Urinary bladder (tissue), 3 donors: ENCODE measurements at regions not wholly inside any gene's neighbourhood (a gene's known extent, or its start where the extent isn't known, plus 50 kb on each side); places are given as distances from the start of the nearest gene placed in this dataset.

ENCODE experiments used
- DNase-seq: peaks from one replicate; pipeline ENCODE4 v3.0.0-alpha.2; 2015; ENCODE audit errors: extremely low spot score
- H3K27ac ChIP-seq: one replicate; pipeline ENCODE4 v1.5.1; 2013; ENCODE audit warnings: low read depth, mild to moderate bottlenecking, moderate library complexity
- H3K36me3 ChIP-seq: one replicate; pipeline ENCODE4 v1.6.1; 2013; ENCODE audit warnings: mild to moderate bottlenecking, moderate library complexity; ENCODE audit not compliant: insufficient read depth
- H3K4me1 ChIP-seq: one replicate; pipeline ENCODE4 v1.6.1; 2013; ENCODE audit warnings: mild to moderate bottlenecking, moderate library complexity; ENCODE audit not compliant: insufficient read depth
- H3K4me3 ChIP-seq: one replicate; pipeline ENCODE4 v1.5.1; 2013; ENCODE audit warnings: low read depth, low read length
- WGBS: extraction: QIAGEN DNeasy Blood & Tissue Kit; methylation state at CpG from one replicate; pipeline ENCODE4 v1.1.7; 2013; 5-methylcytosine and 5-hydroxymethylcytosine counted together
- donor health status: healthy with polysubstance abuse.
- donor health status: healthy.

DNA sequence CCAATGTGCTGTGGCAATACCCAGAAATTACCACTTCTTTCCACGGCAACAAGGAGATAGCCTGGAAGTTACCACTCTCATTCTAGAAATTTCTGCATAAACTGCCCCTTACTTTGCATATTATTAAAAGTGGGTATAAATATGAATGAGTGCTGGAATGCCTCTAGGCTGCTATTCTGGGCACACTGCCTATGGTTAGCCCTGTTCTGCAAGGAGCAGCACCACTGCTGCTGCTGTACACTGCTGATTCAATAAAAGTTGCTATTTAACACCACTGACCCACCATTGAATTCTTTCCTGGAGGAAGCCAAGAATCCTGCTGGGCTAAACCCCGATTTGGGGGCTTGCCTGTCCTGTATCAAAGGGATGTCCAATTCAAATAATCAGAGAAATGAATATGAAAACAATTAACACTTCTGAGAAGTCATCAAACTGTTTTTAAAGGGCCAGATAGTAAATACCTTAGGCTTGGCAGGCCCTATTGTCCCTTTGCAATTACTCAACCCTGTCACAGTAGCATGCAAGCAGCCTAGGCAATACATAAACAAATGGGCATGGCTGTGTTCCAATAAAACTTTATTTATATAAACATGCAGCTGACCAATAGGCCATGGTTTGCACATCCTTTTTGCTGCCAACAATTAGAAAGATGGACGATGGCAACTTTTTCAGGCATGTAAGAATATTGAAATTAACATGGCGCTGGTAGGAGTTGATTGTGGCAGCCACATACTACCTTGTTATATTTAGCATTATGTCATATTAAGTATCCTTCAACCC is 369.4 kb upstream of the B3GALT2 start:
- H3K27ac ChIP-seq, result no peak overlapping the region
- no peak overlapping the region for H3K4me3 ChIP-seq
- DNase-seq, result no peak
- no peaks in the 10 kb centered on the region for H3K4me1 ChIP-seq
- 83% methylated on average over 4 of the region's 4 CpGs for WGBS
- no peaks in the 10 kb centered on the region for H3K36me3 ChIP-seq

DNA sequence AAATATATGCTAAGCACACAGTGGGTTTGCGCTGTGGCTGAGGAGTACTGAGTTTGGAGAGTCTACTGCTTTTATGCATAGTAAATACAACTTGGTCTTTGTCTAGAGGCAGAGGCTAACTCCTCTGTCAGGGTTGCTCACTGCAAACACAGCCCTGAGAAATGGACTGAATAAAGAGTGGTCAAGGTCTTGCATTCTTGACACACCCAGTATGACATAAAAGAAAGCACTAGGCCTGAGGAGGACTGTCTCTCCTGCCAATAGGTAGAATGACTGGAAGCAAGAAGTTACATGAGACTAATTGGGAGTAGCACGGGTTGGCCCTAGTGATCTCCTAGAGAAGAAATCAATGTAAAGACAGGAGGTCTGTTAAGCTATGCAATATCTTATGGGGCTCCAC is 367.2 kb upstream of the B3GALT2 start:
- Histone ChIP-seq H3K36me3 (no peaks in the 10 kb centered on the region), H3K27ac (no peak overlapping the region), H3K4me1 (no peaks in the 10 kb centered on the region), H3K4me3 (no peak overlapping the region)
- 93% methylated on average over 2 of the region's 2 CpGs for WGBS
- DNase-seq, result no peak

DNA sequence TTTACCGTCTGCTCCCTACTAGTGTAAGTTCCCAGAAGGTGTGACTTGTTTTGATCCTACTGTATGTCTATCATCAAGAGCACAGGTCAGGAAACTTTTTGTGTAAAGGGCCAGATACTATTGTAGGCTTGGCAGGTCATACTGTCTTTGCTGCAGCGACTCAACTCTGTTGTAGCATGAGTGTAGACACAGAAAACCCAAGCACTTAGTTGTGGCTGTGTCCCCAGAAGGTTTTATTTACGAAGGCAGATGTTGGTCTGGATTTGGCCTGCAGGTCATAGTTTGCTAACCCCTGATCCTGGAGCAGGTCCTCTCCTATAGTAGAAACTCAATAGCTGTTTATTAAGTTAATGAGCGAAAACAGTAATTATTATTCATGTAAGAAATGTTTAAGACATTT is 365.9 kb upstream of the B3GALT2 start:
- no peak overlapping the region for H3K27ac ChIP-seq
- no peak overlapping the region for H3K4me3 ChIP-seq
- no peaks in the 10 kb centered on the region for H3K4me1 ChIP-seq
- no peak for DNase-seq
- 96% methylated on average over 4 of the region's 4 CpGs for WGBS
- H3K36me3 ChIP-seq, result no peaks in the 10 kb centered on the region

DNA sequence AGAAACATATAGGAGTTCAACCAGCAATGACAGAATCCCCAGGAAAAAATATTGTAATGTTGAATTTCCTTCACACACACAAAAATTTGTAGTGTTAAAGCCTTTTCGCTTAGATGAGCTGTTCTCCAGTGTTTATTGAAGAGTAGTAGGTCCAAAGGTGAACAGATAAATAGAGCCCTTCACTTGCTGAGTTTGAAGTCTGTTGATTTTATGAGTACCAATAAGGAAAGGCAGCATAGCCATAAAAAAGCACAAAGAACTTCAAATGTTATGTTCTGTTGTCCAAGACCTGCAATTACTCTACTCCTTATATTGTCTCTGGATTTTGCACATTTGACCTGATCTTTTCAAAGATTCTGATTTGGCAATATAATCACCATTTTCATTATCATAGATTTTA is 362.7 kb upstream of the B3GALT2 start:
- H3K36me3 ChIP-seq, result no peaks in the 10 kb centered on the region
- WGBS, result 76% methylated on average over 1 of the region's 1 CpG
- no peak overlapping the region for H3K27ac ChIP-seq
- H3K4me1 ChIP-seq, result no peaks in the 10 kb centered on the region
- no peak for DNase-seq
- no peak overlapping the region for H3K4me3 ChIP-seq

DNA sequence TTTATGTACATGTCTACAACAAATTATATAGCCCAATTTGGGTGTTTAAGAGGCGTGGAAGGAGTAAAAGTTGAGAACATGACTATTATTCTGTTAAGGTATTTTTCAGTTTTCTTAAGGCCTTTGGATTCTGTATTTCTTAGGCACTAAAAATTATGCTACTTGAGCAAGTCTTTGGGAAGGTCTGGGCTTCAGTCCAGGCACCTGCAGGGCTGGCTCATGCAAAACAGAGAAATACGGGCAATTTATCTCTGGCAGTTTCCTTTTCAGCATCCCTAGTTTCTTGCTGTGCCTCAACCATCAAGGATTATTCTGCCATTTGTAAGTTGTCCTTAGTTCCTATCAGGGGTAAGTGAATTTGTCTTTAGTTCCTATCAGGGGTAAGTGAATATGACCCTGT is 358.8 kb upstream of the B3GALT2 start:
- no peak overlapping the region for H3K4me3 ChIP-seq
- H3K27ac ChIP-seq, result no peak overlapping the region
- no peak for DNase-seq
- 67% methylated on average over 2 of the region's 2 CpGs for WGBS
- H3K36me3 ChIP-seq, result no peaks in the 10 kb centered on the region
- H3K4me1 ChIP-seq, result no peaks in the 10 kb centered on the region

DNA sequence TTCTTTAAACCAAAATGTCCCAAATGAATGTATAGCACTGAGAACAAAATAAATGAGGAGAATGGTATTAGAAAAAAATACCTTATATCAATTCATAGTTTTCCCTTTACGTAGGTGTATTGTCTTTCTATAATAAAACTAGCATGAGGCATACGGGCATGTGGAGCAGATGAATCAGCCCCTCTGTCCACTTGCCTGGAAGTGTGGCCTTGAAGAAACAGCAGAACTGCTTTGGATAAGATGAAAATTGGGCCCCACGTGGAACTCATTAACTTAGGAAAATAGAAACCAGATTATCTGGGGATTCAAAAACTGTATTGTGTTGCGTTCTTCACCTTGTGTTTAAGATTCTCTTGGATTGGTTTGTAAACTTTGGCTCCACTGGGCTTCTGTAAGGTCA is 356.8 kb upstream of the B3GALT2 start:
- Histone ChIP-seq H3K4me3 (no peak overlapping the region), H3K27ac (no peak overlapping the region), H3K36me3 (no peaks in the 10 kb centered on the region), H3K4me1 (no peaks in the 10 kb centered on the region)
- DNase-seq, result no peak
- 82% methylated on average over 4 of the region's 4 CpGs for WGBS

DNA sequence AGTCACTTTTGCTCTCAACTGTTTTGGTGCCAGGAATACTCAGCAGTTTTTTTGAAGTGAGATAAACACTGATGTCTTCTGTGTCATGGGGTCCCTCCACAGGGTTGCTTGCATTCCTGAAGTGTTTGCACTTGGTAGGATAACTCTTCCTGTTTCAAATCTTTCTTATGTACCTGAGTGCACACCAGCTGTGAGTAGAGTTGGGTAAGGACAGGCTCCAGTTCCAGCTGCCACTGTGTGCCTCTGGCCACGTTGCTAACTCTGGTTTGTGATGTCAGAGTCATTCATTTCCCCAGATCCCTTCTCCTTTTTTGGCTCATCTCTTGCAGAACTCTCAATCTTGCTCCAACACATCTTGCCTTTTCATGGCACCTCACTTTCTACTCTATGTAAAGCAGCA is 356.3 kb upstream of the B3GALT2 start:
- Histone ChIP-seq H3K36me3 (no peaks in the 10 kb centered on the region), H3K4me3 (no peak overlapping the region), H3K4me1 (no peaks in the 10 kb centered on the region), H3K27ac (no peak overlapping the region)
- no peak for DNase-seq
- 25% methylated on average over 1 of the region's 1 CpG for WGBS

DNA sequence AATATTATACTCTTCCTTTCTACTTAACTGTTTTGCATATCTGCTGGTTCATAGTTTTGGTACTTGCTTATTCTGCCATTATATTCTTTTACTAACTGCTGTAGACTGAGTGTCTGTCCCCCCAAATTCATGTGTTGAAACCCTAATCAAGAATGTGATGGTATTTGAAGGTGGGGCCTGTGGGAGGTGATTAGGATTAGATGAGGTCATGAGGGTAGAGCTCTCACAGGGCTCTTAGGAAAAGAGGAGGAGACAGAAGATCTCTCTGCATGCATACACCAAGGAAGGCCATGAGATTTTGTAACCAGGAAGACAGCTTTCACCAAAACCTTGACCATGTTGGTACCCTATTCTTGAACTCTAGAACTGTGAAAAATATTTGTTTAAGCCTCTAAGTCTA is 354.1 kb upstream of the B3GALT2 start:
- H3K4me1 ChIP-seq, result no peaks in the 10 kb centered on the region
- H3K4me3 ChIP-seq, result no peak overlapping the region
- H3K36me3 ChIP-seq, result no peaks in the 10 kb centered on the region
- no peak for DNase-seq
- H3K27ac ChIP-seq, result no peak overlapping the region

DNA sequence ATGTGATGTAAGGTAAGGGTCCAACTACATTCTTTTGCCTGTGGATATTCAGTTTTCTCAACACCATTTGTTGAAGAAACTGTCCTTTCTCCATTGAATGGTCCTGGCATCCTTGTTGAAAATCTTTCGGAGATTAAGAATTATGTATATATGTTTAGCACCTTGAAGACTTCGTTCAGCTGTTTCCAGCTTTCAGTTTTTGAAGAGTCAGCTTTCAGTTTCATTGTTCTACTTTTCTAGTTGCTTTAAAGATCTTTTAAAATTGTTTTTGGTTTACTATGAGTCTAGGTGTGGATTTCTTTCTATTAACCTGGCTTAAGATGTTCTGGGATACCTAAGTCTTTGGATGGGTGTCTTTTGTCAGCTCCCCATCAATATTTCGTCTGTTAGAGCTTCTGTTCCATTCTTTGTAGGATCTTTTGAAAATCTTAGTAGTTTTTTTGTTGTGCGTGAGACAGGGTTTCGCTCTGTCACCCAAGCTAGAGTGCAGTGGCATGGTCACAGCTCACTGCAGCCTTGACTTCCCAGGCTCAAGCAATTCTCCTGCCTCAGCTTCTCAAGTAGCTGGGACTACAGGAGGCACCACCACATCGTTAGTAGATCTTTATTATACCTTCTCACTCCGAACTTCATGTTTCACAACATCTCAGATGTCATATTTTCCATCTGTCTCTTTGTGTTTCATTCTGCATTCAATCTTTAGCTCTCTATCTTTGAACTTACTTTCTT is 353.5 kb upstream of the B3GALT2 start:
- Histone ChIP-seq H3K4me3 (no peak overlapping the region), H3K4me1 (no peaks in the 10 kb centered on the region), H3K36me3 (no peaks in the 10 kb centered on the region), H3K27ac (no peak overlapping the region)
- WGBS, result 87% methylated on average over 7 of the region's 7 CpGs
- no peak for DNase-seq

DNA sequence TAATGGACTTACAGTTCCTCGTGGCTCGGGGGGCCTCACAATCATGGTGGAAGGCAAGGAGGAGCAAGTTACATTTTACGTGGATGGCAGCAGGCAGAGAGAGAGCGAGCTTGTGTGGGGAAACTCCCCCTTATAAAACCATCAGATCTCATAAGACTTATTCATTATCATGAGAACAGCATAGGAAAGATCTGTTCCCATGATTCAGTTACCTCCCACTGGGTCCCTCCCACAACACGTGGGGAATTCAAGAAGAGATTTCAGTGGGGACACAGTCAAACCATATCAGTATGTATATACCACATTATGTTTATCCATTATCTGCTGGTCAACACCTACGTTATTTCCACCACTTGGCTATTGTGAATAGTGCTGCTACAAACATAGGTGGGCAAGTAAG is 352.3 kb upstream of the B3GALT2 start:
- no peak for DNase-seq
- H3K36me3 ChIP-seq, result no peaks in the 10 kb centered on the region
- no peak overlapping the region for H3K27ac ChIP-seq
- H3K4me3 ChIP-seq, result no peak overlapping the region
- 90% methylated on average over 6 of the region's 6 CpGs for WGBS
- no peaks in the 10 kb centered on the region for H3K4me1 ChIP-seq

DNA sequence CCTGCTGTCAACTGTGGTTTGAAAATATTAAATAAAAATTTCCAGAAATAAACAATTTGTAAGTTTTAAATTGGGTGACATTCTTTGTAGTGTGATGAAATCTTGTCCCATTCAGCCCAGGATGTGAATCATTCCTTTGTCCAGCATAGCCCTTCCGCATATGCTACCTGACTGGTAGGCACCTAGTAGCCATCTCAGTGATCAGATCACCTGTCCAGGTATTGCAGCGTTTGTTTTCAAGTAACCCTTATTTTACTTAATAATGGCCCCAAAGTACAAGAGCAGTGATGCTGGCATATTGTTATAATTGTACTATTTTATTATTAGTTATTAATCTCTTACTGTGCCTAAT is 351.6 kb upstream of the B3GALT2 start:
- Histone ChIP-seq H3K36me3 (no peaks in the 10 kb centered on the region), H3K27ac (no peak overlapping the region), H3K4me3 (no peak overlapping the region), H3K4me1 (no peaks in the 10 kb centered on the region)
- WGBS, result 93% methylated on average over 2 of the region's 2 CpGs
- DNase-seq, result no peak

DNA sequence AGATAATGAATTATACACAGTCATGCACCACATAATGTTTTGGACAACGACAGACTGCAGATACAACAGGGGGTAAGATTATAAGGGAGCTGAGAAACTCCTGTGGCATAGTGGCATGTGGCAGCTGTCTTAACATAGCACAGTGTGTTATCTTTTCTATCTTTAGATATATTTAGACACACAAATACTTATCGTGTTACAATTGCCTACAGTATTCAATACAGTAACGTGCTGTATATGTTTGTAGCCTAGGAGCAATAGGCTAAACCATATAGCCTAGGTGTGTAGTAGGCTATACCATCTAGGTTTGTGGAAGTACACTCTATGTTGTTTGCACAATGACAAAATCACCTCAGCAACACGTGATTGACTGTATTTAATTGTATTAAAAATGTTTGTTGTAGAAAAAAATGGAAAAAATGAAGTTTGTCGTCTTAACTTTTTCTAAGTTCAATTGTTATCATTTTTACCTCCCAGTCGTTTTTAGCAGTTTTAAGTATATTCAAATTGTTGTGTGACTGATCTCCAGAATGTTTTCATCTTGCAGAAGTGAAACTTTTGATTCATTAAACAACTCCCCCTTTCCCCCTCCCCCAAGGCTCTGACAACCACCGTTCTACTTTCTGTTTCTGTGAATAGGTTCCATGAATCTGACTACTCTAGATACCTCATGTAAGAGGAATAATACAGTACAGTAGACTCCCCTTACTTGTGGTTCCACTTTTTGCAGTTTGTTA is 351.0 kb upstream of the B3GALT2 start:
- no peak for DNase-seq
- Histone ChIP-seq H3K27ac (no peak overlapping the region), H3K36me3 (no peaks in the 10 kb centered on the region), H3K4me1 (no peaks in the 10 kb centered on the region), H3K4me3 (no peak overlapping the region)
- WGBS, result 65% methylated on average over 7 of the region's 7 CpGs

DNA sequence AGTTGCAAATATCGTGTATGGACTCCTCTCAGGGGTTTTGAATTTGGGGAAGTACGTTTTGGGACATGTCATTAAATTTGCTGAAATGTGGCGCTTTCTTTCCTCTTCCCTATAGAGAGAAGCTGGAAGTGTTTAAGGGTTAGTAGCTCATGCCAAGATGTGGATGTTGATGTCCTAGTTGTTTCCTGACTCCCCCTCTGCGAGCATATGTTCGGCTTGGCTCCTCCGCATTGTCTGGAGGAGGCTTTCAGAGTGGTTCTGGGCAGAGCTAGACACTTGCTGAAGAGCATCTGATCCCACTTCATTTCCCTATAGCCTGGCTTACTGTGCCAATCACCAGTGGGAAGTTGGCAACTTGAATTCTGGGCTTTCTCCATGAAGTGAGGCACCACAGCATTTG is 347.4 kb upstream of the B3GALT2 start:
- no peak for DNase-seq
- Histone ChIP-seq H3K4me1 (no peaks in the 10 kb centered on the region), H3K36me3 (no peaks in the 10 kb centered on the region), H3K4me3 (no peak overlapping the region), H3K27ac (no peak overlapping the region)
- WGBS, result 72% methylated on average over 6 of the region's 6 CpGs
